Osteoblast (primary cell): ENCODE measurements at regions not wholly inside any gene's neighbourhood (a gene's known extent, or its start where the extent isn't known, plus 50 kb on each side); places are given as distances from the start of the nearest gene placed in this dataset.

Source experiments
- DNase-seq: peaks from one replicate; pipeline ENCODE4 v3.0.0; 2011; ENCODE audit warnings: low spot score, mixed read lengths; ENCODE audit not compliant: insufficient read length; ENCODE audit errors: missing footprints
- H2AFZ ChIP-seq: 2 replicates; pipeline ENCODE4 v1.6.0; 2011; ENCODE audit warnings: mild to moderate bottlenecking, low read length
- H3K27ac ChIP-seq: 2 replicates; pipeline ENCODE4 v1.5.1; 2011; ENCODE audit warnings: mild to moderate bottlenecking, low read depth, low read length, moderate library complexity
- H3K27me3 ChIP-seq: 2 replicates; pipeline ENCODE4 v1.6.0; 2012; ENCODE audit warnings: mild to moderate bottlenecking, control low read depth, inconsistent platforms, low read length, moderate library complexity; ENCODE audit not compliant: insufficient read depth
- H3K36me3 ChIP-seq: 2 replicates; pipeline ENCODE4 v1.5.1; 2011; ENCODE audit warnings: mild to moderate bottlenecking, low read length, control low read depth, moderate library complexity; ENCODE audit not compliant: insufficient read depth
- H3K4me1 ChIP-seq: 2 replicates; pipeline ENCODE4 v1.5.1; 2011; ENCODE audit warnings: mild to moderate bottlenecking, low read length, control low read depth, moderate library complexity; ENCODE audit not compliant: insufficient read depth
- H3K4me2 ChIP-seq: 2 replicates; pipeline ENCODE4 v1.6.0; 2011; ENCODE audit warnings: mild to moderate bottlenecking, low read length; ENCODE audit not compliant: insufficient read depth
- H3K4me3 ChIP-seq: fragments of 200-600 bp; sonication (generic); 3 replicates; pipeline ENCODE4 v1.5.1; 2012; ENCODE audit warnings: mild to moderate bottlenecking, low read length, inconsistent platforms; ENCODE audit not compliant: insufficient read depth
- H3K79me2 ChIP-seq: 2 replicates; pipeline ENCODE4 v1.6.0; 2012; ENCODE audit warnings: mild to moderate bottlenecking, low read length, control low read depth, inconsistent platforms; ENCODE audit not compliant: insufficient read depth
- H3K9me3 ChIP-seq: 2 replicates; pipeline ENCODE4 v1.5.1; 2011; ENCODE audit warnings: low read depth, low read length, control low read depth
- H4K20me1 ChIP-seq: 2 replicates; pipeline ENCODE4 v1.6.0; 2012; ENCODE audit warnings: mild to moderate bottlenecking, low read length, control low read depth; ENCODE audit not compliant: insufficient read depth
- TF ChIP-seq, protein P1 (sequence below): IDR thresholded peaks from 2 replicates; pipeline ENCODE4 v1.5.1; 2011; ENCODE audit warnings: mild to moderate bottlenecking, low read depth, low read length, moderate library complexity; ENCODE audit errors: extremely low read depth

DNA sequence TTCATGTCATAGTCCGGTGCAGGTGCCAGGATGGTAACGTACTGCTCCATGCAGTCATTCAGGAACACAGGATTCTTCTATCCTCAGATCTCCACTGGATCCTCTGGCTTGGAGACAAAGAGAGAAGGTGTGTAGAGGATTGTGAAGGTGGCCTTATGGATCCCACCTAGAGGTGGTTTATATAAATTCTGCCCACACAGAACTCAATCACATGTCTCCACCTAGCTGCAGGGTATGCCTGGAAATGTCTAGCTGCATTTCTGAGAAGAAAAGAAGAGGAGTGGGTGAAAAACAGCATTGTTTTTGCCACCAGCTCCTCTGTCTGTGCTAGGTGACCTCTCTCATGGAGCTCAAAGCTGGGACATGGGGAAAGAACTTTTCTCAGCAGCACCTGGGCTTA, 478.7 kb downstream of the PDCD6IP start:
- TF ChIP-seq, protein P1, sequence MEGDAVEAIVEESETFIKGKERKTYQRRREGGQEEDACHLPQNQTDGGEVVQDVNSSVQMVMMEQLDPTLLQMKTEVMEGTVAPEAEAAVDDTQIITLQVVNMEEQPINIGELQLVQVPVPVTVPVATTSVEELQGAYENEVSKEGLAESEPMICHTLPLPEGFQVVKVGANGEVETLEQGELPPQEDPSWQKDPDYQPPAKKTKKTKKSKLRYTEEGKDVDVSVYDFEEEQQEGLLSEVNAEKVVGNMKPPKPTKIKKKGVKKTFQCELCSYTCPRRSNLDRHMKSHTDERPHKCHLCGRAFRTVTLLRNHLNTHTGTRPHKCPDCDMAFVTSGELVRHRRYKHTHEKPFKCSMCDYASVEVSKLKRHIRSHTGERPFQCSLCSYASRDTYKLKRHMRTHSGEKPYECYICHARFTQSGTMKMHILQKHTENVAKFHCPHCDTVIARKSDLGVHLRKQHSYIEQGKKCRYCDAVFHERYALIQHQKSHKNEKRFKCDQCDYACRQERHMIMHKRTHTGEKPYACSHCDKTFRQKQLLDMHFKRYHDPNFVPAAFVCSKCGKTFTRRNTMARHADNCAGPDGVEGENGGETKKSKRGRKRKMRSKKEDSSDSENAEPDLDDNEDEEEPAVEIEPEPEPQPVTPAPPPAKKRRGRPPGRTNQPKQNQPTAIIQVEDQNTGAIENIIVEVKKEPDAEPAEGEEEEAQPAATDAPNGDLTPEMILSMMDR = no peak
- Histone ChIP-seq H3K27ac (no peak overlapping the region), H4K20me1 (no peaks in the 10 kb centered on the region), H3K4me2 (no peak overlapping the region), H3K9me3 (no peaks in the 10 kb centered on the region), H2AFZ (no peak overlapping the region), H3K27me3 (no peaks in the 10 kb centered on the region), H3K36me3 (no peaks in the 10 kb centered on the region), H3K4me1 (no peaks in the 10 kb centered on the region), H3K79me2 (no peaks in the 10 kb centered on the region), H3K4me3 (no peak overlapping the region)
- DNase-seq = no peak

DNA sequence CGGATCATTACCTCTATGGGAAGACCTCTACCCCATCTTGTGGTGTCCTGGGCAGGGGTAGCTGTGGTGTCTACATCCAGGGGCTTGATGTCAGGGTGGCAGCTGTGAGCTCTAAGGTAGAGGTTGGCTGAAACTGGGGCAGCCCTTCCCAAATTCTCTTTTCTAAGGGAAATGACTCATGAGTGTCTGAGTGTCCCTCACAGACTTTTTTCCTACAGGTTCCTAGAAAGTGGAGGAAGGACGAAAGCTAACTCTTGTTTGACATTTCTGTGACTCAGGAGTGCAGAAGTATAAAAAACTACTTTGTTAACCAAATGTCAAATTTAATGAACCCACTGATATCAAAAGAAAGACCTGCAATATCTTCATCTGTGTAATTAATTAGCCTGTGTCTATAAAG, 481.5 kb downstream of the PDCD6IP start:
- Histone ChIP-seq H3K4me2 (no peak overlapping the region), H3K27me3 (no peaks in the 10 kb centered on the region), H3K4me3 (no peak overlapping the region), H3K9me3 (no peaks in the 10 kb centered on the region), H3K27ac (no peak overlapping the region), H3K36me3 (no peaks in the 10 kb centered on the region), H2AFZ (no peak overlapping the region), H3K4me1 (no peaks in the 10 kb centered on the region), H4K20me1 (no peaks in the 10 kb centered on the region), H3K79me2 (no peaks in the 10 kb centered on the region)
- TF ChIP-seq, protein P1 = no peak
- no peak for DNase-seq

DNA sequence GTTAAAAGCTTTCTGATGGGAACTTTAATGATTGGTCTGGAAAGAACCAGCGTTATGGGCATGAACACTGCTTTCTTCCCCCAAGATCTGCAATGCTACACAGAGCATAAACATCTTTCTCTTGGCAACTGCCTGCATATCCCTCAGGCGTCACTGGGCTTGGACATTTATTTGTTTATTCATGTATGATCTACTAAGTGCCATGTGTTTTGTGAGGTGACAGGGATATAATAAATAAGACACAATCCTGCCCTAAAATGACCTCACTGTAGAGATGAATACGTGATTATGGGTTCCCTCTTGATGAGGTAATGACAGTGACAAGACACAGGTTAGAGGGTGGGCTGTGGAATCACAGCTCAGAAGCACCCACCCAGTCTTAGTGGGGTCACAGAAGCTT, 485.3 kb downstream of the PDCD6IP start:
- Histone ChIP-seq H4K20me1 (no peaks in the 10 kb centered on the region), H2AFZ (no peak overlapping the region), H3K4me1 (no peaks in the 10 kb centered on the region), H3K4me2 (no peak overlapping the region), H3K27me3 (no peaks in the 10 kb centered on the region), H3K9me3 (no peaks in the 10 kb centered on the region), H3K79me2 (no peaks in the 10 kb centered on the region), H3K36me3 (no peaks in the 10 kb centered on the region), H3K4me3 (no peak overlapping the region), H3K27ac (no peak overlapping the region)
- TF ChIP-seq, protein P1 = no peak
- DNase-seq = no peak

DNA sequence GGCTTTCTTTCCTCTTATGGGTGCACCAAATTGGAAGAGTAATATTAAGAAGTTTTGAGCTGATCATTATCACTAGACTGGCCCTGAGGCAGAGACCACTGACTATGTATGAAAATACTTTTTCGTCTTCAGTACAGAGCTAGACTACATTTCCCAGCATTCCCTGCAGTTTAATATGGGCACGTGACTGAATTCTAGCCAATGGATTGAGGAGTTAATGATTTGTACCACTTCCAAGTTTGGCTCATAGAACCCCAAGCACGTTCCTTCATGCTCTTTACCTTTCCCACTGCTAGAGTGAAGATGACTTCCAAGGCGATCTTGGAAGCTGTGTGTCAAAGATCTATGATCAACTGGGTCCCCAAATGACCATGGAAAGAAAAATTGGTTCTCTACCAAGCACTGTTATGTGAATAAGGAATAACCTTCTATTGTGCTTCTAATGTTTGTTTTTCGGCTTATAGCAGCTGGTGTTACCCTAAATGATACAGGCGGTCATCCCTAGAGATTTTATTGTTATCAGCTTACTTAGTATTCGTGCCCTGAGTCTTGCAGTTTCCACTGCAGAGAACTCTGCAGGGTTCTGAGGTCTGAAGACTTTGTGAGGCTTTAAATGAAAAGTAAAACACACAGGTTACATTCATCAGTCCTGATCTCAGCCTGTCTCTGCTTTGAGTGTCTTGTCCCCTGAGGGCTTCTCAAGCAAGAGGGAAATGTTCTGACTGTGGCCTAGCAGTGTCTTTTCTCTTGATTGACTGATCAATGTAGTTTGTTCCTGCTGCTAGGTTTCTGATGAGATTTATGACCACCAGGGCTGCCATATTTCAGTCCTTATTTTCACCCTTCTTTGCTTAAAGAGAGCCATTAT, 486.8 kb downstream of the PDCD6IP start:
- H3K4me1 ChIP-seq = no peaks in the 10 kb centered on the region
- TF ChIP-seq, protein P1 = no peak

More for the DNA sequence above, 486.8 kb downstream of the PDCD6IP start:
- no peaks in the 10 kb centered on the region for H3K79me2 ChIP-seq
- no peak overlapping the region for H3K4me3 ChIP-seq
- no peaks in the 10 kb centered on the region for H3K27me3 ChIP-seq
- no peak overlapping the region for H3K27ac ChIP-seq
- no peaks in the 10 kb centered on the region for H3K36me3 ChIP-seq
- H2AFZ ChIP-seq = no peak overlapping the region
- no peak overlapping the region for H3K4me2 ChIP-seq
- no peaks in the 10 kb centered on the region for H4K20me1 ChIP-seq
- DNase-seq = no peak
- H3K9me3 ChIP-seq = no peaks in the 10 kb centered on the region
